Spleen (tissue), 7 donors: ENCODE measurements at regions not wholly inside any gene's neighbourhood (a gene's known extent, or its start where the extent isn't known, plus 50 kb on each side); places are given as distances from the start of the nearest gene placed in this dataset.

ENCODE experiments used
- CTCF ChIP-seq, 11 experiments: fragments of 200-600 bp in 7 of 11; fragments of 450-650 bp in 4 of 11; sonication (generic) in 4 of 11; IDR thresholded peaks in 8 of 11; conservative IDR thresholded peaks in 3 of 11; 1 replicate in 7 of 11; 2 replicates in 4 of 11; pipeline versions ENCODE4 v1.4.0 to v1.8.0; 2016 to 2021; ENCODE audit warnings: antibody characterized with exemption in 11 of 11, inconsistent platforms in 4 of 11, mild to moderate bottlenecking in 1 of 11
- POLR2A ChIP-seq, 3 donors: fragments of 450-650 bp; IDR thresholded peaks; one replicate each; pipeline ENCODE4 v1.5.1; 2017; ENCODE audit warnings: antibody characterized with exemption in 3 of 3, mild to moderate bottlenecking in 1 of 3
- POLR2AphosphoS5 ChIP-seq, 3 donors: sonication (generic); formaldehyde crosslinking; IDR thresholded peaks; one replicate each; pipeline ENCODE4 v1.5.1; 2017; ENCODE audit warnings: antibody characterized with exemption in 3 of 3
- donor health status: DM: no; HTN: no; CAD: no; lungs with moderate emphysema.
- donor health status: DM: no; HTN: no; CAD: no.
- donor health status: DM: no; HTN: no; CAD: no.

- no peak for TF ChIP-seq CTCF (IDR thresholded peaks at IDR 0.05 in 8 of 11, conservative IDR thresholded peaks at IDR 0.05 in 3 of 11)
- TF ChIP-seq POLR2AphosphoS5 (IDR thresholded peaks at IDR 0.05): no peak
- no peak for TF ChIP-seq POLR2A (IDR thresholded peaks at IDR 0.05)
Measured at GRCh38 chr6:14393910-14394309, 276.3 kb downstream of the CD83 start.
